B cell (primary cell): ENCODE measurements at regions not wholly inside any gene's neighbourhood (a gene's known extent, or its start where the extent isn't known, plus 50 kb on each side); places are given as distances from the start of the nearest gene placed in this dataset.

Experiments
- ATAC-seq: fragments of 200-7000 bp; cut with Tn5 transposase; one replicate; pipeline ENCODE4 v1.10.0; 2021; ENCODE audit warnings: low read depth, mild to moderate bottlenecking, moderate number of reproducible peaks, moderate library complexity
- CTCF ChIA-PET: fragments of 350-600 bp; sonication (Branson Sonifier 250); formaldehyde crosslinking; loops from one replicate; lab custom pipeline; 2021; ENCODE audit warnings: antibody characterized with exemption, inconsistent platforms; lab: Charles Lee
- POLR2A ChIA-PET: fragments of 350-600 bp; sonication (Branson Sonifier 250); formaldehyde crosslinking; loops from one replicate; lab custom pipeline; 2021; ENCODE audit warnings: antibody characterized with exemption; lab: Charles Lee
- DNase-seq: peaks from one replicate; pipeline ENCODE4 v3.0.0; 2013
- H2AFZ ChIP-seq: 2 replicates; pipeline ENCODE4 v1.6.1; 2012; ENCODE audit warnings: mild to moderate bottlenecking, low read depth, low read length; ENCODE audit not compliant: insufficient read depth, poor library complexity, severe bottlenecking
- H3K27ac ChIP-seq, 2 donors: 1 replicate in 1 of 2; 2 replicates in 1 of 2; pipeline ENCODE4 v1.5.1; 2012 to 2013; ENCODE audit warnings: low read length in 2 of 2, mild to moderate bottlenecking in 2 of 2, moderate library complexity in 1 of 2
- H3K27me3 ChIP-seq, 4 experiments: fragments of 200-600 bp in 1 of 4; sonication (generic) in 1 of 4; replicated peaks in 1 of 4; 1 replicate in 2 of 4; 2 replicates in 2 of 4; pipeline versions ENCODE4 v1.6.1 to v1.7.0; 2013 to 2016; ENCODE audit warnings: low read length in 3 of 4, mild to moderate bottlenecking in 2 of 4, mixed read lengths in 1 of 4, moderate library complexity in 1 of 4; ENCODE audit not compliant: insufficient read depth in 4 of 4, control insufficient read depth in 3 of 4; ENCODE audit errors: control extremely low read depth in 1 of 4
- H3K36me3 ChIP-seq, 2 experiments: replicated peaks in 1 of 2; 1 replicate in 1 of 2; 2 replicates in 1 of 2; pipeline versions ENCODE4 v1.6.1 to v1.7.1; 2013; ENCODE audit warnings: low read length in 1 of 2; ENCODE audit not compliant: insufficient read depth in 2 of 2, control insufficient read depth in 1 of 2; ENCODE audit errors: control extremely low read depth in 1 of 2, extremely low read depth in 1 of 2
- H3K4me1 ChIP-seq, 2 donors: fragments of 200-600 bp in 1 of 2; sonication (generic) in 1 of 2; 1 replicate in 1 of 2; 2 replicates in 1 of 2; pipeline versions ENCODE4 v1.5.1 to v1.6.1; 2013 to 2017; ENCODE audit warnings: low read length in 2 of 2; ENCODE audit not compliant: control insufficient read depth in 2 of 2, insufficient read depth in 2 of 2
- H3K4me2 ChIP-seq: replicated peaks from 2 replicates; pipeline ENCODE3; 2012; ENCODE audit warnings: mild to moderate bottlenecking, low read depth, low read length; ENCODE audit not compliant: poor library complexity, severe bottlenecking
- H3K4me3 ChIP-seq, 5 experiments: fragments of 200-600 bp in 1 of 5; sonication (generic) in 1 of 5; 1 replicate in 3 of 5; 2 replicates in 2 of 5; pipeline versions ENCODE4 v1.5.1 to v1.7.0; 2011 to 2016; ENCODE audit warnings: low read length in 4 of 5, mild to moderate bottlenecking in 4 of 5, low read depth in 2 of 5, control low read depth in 1 of 5, moderate library complexity in 1 of 5; ENCODE audit not compliant: insufficient read depth in 1 of 5; ENCODE audit errors: control extremely low read depth in 1 of 5, extremely low read depth in 1 of 5
- H3K79me2 ChIP-seq: fragments of 200-600 bp; sonication (generic); one replicate; pipeline ENCODE4 v1.6.0; 2016; ENCODE audit warnings: low read length; ENCODE audit not compliant: control insufficient read depth, insufficient read depth
- H3K9ac ChIP-seq: fragments of 200-600 bp; sonication (generic); 2 replicates; pipeline ENCODE4 v1.6.1; 2017; ENCODE audit warnings: mild to moderate bottlenecking, low read length, moderate library complexity
- H3K9me3 ChIP-seq, 3 donors: one replicate each; pipeline versions ENCODE4 v1.6.1 to v1.7.1; 2013; ENCODE audit warnings: low read length in 2 of 3; ENCODE audit not compliant: control insufficient read depth in 2 of 3, insufficient read depth in 1 of 3; ENCODE audit errors: control extremely low read depth in 1 of 3
- H4K20me1 ChIP-seq: 2 replicates; pipeline ENCODE4 v1.6.0; 2012; ENCODE audit warnings: mild to moderate bottlenecking, low read length; ENCODE audit not compliant: insufficient read depth, control insufficient read depth, poor library complexity, severe bottlenecking
- H3K27ac Mint-ChIP-seq: one replicate; pipeline ENCODE4 v1.8.0; 2021; ENCODE audit warnings: mixed read lengths
- H3K27me3 Mint-ChIP-seq: one replicate; pipeline ENCODE4 v1.8.0; 2021; ENCODE audit warnings: mixed read lengths
- H3K4me1 Mint-ChIP-seq: one replicate; pipeline ENCODE4 v1.8.0; 2021; ENCODE audit warnings: mixed read lengths
- H3K4me3 Mint-ChIP-seq: one replicate; pipeline ENCODE4 v1.8.0; 2021; ENCODE audit warnings: mixed read lengths
- H3K9me3 Mint-ChIP-seq: one replicate; pipeline ENCODE4 v1.8.0; 2022; ENCODE audit warnings: mixed read lengths; ENCODE audit not compliant: insufficient read depth
- CTCF ChIP-seq: fragments of 200-600 bp; IDR thresholded peaks from one replicate; pipeline ENCODE4 v1.8.0; 2022; ENCODE audit warnings: antibody characterized with exemption, mild to moderate bottlenecking
- EZH2 ChIP-seq: IDR thresholded peaks from 2 replicates; pipeline ENCODE4 v1.6.1; 2012; ENCODE audit warnings: borderline replicate concordance, low read depth, mild to moderate bottlenecking, moderate library complexity, low read length; ENCODE audit not compliant: insufficient read depth, poor library complexity, severe bottlenecking
- WGBS: methylation state at CpG from one replicate; pipeline ENCODE4 v1.1.5; 2013; ENCODE audit warnings: missing lambda C conversion rate; ENCODE audit not compliant: insufficient coverage; 5-methylcytosine and 5-hydroxymethylcytosine counted together
- intact Hi-C: fragments of 100-400 bp; cut with micrococcal nuclease; formaldehyde crosslinking; loops from one replicate; pipeline ENCODE4 v1.10.0; 2022

GRCh38 chr12:46478123-46478522 lies 105.5 kb upstream of the SLC38A2 start:
- 95% methylated on average over 2 of the region's 2 CpGs for WGBS
- Histone ChIP-seq H3K27ac (no peak overlapping the region), H3K27me3 (no peaks in the 10 kb centered on the region), H3K4me1 (peaks cover 3 to 11% of the 10 kb centered on the region in 2 donors), H3K4me3 (no peak overlapping the region), H3K4me2 (no peak overlapping the region), H4K20me1 (no peaks in the 10 kb centered on the region), H3K9me3 (no peaks in the 10 kb centered on the region), H3K9ac (no peak overlapping the region), H2AFZ (no peak overlapping the region), H3K79me2 (peaks cover 9% of the 10 kb centered on the region), H3K36me3 (no peaks in the 10 kb centered on the region)
- intact Hi-C loops = no loop called here
- ChIA-PET CTCF (no interaction called here), POLR2A (no interaction called here)
- H3K27ac Mint-ChIP-seq = no peak overlapping the region
- no peak for TF ChIP-seq EZH2
- no peak for TF ChIP-seq CTCF
- no peak for DNase-seq
- no peak for ATAC-seq
- no peaks in the 10 kb centered on the region for H3K9me3 Mint-ChIP-seq
- no peak overlapping the region for H3K4me3 Mint-ChIP-seq
- H3K27me3 Mint-ChIP-seq = no peaks in the 10 kb centered on the region
- H3K4me1 Mint-ChIP-seq = peaks cover 13% of the 10 kb centered on the region

- Mint-ChIP-seq H3K4me1 (peaks cover 13% of the 10 kb centered on the region), H3K4me3 (no peak overlapping the region), H3K9me3 (no peaks in the 10 kb centered on the region), H3K27ac (no peak overlapping the region), H3K27me3 (no peaks in the 10 kb centered on the region)
- no peaks in the 10 kb centered on the region for H3K36me3 ChIP-seq
- no peaks in the 10 kb centered on the region for H3K27me3 ChIP-seq
- intact Hi-C loops = no loop called here
- no peak overlapping the region for H3K4me3 ChIP-seq
- peaks cover 3 to 11% of the 10 kb centered on the region in 2 donors for H3K4me1 ChIP-seq
- ATAC-seq (no peak), DNase-seq (no peak)
- no peak overlapping the region for H3K9ac ChIP-seq
- ChIA-PET POLR2A (no interaction called here), CTCF (no interaction called here)
- H3K79me2 ChIP-seq = peaks cover 11% of the 10 kb centered on the region
- no peak for TF ChIP-seq CTCF
- TF ChIP-seq EZH2 = no peak
- no peak overlapping the region for H2AFZ ChIP-seq
- no peak overlapping the region for H3K4me2 ChIP-seq
- no peaks in the 10 kb centered on the region for H3K9me3 ChIP-seq
- no peaks in the 10 kb centered on the region for H4K20me1 ChIP-seq
- H3K27ac ChIP-seq = no peak overlapping the region
Measured at GRCh38 chr12:46477541-46477940, 105.0 kb upstream of the SLC38A2 start.
